ENCODE measurements at regions not wholly inside any gene's neighbourhood (a gene's known extent, or its start where the extent isn't known, plus 50 kb on each side); places are given as distances from the start of the nearest gene placed in this dataset.

DNA sequence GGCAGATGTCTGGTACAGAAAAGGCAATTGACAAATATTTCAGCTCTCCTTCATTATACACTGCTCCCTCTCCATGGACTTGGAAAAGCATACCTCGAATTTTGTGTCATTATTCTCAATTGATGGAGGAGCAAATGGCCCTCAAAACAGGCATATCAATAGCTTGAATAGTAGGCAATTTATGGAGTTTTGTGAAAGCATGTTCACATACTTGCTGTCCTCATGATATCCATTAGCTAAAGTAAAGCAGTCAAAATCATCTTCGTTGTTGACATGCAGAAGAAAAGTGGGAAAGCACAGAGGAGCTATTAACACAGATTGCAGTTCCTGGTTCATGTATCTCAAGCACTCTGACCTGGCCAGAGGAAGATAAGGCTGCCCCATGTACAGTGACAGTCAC, 472.8 kb downstream of the CCSER2 start:
- DNase-seq, result no peak

DNA sequence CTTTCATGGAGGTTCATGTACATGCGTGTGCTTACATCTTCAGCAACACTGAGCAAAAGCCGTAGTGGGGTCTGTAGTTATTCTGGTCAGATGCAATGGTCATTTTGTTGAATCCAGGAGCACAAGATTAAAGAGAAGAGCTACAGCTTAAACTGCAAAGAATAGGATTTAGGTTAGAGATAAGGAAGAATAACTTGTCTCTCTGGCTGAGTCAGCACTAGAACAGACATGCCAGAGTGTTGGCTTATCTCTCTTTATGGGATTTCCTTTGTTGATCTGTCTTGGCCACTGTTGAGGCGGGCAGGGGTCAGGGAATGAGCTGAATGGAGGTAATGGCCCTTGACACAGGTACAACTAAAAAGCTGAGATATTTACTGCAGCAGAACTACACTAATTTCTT, 473.5 kb downstream of the CCSER2 start:
- no peak for DNase-seq

DNA sequence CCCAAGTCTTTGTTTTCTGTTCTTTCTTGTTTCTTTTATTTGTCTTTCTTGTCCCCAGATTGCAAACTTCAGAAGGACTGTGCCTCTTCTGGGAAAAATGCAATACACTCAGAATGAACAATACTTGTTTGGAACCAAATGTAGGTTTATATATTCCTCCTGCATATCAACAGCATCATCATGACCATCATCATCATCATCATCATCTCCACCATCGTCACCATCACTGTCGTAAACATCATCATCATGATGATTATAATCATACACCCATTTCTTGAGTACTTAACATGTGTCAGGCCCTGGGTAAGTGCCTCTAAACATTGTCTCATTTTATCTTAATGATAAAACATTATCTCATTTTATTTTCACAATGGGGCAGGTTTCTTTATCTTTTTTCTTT, 476.8 kb downstream of the CCSER2 start:
- no peak for DNase-seq

DNA sequence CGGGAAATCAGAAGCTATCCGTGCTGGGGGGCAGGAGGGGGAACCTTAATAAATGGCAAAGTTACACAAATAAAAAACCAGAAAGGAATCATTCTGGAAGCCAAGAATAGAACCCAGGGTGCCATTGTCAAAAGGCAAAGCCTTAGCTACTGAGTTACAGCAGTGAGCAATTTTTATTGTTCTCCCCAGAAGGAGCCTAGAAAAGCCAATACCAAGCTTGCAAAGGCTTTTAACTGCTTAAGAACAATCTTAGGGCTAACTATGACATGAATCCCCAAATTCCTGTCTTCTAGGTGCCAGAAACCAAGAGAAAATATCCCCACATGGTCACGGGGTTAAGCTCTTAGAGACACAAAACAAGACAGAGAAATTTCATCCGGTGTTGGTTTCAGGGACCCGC, 482.7 kb downstream of the CCSER2 start:
- no peak for DNase-seq

DNA sequence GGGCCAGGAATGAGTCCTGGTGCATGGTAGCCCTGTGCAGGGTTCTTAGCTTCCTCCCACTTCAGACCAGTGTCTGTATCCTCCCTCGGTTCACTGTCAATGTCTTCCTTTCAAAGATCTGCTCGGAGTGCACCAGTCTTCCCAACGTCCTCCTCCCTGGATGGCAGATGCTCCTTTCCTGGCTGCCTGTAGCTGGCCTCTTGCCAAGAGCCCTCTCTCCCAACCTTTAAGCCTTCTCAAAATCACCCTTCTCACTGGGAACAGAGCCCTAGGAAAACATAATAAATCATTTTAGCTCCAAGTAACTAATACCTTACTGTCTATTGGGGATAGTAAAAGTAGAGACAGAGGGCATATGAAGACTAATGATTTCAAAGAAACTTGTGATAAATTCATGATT, 490.6 kb downstream of the CCSER2 start:
- DNase-seq, result no peak

DNA sequence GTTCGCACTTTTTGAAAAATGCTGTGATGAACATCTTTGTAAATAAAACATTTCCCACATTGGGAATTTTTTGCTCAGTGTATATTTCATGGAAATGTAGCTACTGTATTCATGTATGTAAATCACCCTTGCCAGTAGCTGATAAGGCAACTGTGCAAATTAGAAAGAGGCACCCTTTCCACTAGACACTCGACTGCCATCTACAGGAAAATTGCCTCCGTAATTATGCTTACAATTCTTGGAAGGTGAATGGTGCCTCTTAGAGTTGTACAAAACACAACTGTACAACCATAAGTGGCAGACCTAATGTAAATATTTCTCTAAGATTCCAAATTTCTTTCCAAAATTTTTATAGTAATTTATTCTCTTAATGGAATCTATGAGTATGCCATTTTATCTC, 491.7 kb downstream of the CCSER2 start:
- no peak for DNase-seq

DNA sequence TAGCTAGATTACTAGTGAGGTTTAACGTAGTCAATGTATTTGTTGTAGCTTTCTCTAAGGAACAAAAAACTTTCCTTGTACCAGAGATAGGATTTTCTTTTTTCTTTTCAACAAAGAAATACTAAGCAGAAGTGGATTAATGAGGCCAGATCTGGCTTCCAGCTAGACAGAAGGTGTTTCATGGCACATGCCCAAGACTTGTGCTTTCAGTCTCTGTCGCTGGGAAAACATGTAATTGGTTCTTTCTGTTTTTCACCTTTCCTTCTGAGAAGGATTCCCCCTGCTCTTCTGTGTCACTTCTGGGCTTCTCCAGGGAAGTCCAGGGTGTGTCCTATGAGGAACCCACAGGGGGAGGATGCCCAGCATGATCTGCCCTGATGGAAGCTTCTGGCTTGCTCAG, 492.2 kb downstream of the CCSER2 start:
- no peak for DNase-seq

DNA sequence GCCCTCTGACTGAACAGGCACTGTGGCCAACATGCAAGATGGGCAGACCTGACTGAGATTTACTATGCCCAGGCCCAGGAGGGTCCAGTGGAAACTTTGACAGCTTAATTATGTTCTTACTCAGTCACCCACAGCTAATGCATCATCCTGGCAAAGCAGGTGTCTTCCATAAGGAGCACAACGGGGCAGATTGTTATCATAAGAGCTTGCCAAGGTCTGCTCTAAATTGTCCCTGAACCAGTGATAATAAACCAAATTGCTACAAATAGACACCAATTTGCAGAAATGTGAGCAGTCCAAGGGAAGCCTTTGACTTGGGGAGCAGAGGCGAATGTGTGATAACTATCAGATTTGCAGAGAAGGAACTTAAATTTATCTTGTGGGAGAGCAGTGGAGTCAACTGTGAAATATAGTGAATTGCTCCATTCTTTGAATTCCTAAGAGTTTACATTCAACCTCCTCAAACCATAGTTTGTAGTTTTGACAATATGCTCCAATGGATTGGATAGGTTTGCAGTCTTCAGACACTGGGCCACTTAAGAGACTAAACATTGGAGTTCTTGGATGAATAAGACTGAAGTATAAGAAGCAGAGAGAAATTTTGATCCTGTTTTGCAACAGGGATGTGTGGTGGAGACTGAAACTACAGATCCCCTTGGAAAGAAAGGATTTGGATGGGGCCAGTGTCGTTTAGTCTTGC, 494.7 kb downstream of the CCSER2 start:
- no peak for DNase-seq

DNA sequence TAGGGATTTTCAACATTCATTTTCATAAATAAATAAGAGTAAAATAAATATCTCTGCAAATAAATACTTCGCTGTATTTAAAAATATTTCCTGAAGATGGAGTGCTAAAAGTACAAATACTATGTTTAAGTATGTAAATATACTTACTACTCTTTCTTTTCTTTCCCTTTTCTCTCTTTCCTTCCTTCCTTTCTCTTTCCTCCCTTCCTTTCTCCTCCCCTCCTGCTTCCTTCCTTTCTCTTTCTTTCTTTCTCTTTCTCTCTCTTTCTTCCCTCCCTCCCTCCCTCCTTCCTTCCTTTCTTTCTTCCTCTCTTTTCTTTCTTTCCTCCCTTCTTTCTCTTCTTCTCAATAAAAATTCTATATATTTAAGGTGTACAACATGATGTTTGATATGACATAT, 496.1 kb downstream of the CCSER2 start:
- no peak for DNase-seq

DNA sequence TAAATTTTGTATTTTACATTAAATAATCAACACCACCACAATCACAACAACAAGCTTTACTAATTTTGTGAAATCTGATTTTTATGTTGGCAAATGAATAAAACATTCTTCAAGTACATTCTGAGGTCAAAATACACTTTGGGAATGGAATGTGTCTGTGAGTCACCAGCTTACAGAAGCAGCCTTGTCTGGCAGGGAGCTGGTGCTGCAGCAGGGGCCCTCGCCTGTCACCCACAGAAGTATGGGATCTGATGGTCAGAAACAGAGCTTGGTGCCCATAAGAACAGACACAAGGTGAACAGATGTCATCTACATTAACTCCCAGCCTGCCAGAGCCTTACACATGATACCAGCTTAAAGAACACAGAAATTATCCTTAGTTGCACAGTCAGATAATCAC, 496.9 kb downstream of the CCSER2 start:
- no peak for DNase-seq

DNA sequence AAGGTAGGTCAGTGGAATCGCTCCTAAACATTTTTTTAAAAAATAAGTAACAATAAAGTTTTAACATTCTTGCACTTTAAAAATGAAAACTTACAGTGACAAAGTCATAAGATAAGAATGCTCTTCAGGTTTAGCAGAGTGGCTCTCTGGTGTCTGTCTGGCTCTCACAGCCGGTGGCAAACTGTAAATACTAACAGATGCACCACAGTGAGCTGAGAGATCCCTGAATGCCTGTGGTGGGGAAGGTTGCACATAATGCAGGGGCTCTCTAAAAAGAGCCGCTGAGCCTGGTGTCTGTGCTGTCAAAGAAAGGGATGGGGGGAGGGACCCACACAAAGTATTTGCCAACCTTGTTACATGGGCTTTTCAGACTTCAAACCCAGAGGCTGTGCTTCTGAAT, 498.3 kb downstream of the CCSER2 start:
- no peak for DNase-seq

DNA sequence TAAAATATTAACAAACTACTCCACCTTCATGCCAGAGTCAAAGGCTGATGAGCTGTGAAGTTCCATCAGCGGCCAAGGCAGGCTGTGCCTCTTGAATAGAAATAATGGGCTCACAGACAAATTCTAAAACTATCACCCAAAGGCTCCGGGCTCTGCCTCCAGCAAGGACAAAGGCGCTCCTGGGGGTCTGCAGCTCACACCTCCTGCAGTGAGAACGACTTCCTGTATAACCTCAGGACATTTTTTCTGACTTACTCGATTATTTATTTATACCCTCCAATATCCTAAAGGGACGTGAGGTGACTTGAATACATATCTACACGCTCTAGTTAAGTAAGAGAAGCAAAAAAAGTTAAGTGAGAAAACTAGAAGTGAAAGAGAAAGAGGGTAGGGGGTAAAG, 500.7 kb downstream of the CCSER2 start:
- DNase-seq, result no peak

DNA sequence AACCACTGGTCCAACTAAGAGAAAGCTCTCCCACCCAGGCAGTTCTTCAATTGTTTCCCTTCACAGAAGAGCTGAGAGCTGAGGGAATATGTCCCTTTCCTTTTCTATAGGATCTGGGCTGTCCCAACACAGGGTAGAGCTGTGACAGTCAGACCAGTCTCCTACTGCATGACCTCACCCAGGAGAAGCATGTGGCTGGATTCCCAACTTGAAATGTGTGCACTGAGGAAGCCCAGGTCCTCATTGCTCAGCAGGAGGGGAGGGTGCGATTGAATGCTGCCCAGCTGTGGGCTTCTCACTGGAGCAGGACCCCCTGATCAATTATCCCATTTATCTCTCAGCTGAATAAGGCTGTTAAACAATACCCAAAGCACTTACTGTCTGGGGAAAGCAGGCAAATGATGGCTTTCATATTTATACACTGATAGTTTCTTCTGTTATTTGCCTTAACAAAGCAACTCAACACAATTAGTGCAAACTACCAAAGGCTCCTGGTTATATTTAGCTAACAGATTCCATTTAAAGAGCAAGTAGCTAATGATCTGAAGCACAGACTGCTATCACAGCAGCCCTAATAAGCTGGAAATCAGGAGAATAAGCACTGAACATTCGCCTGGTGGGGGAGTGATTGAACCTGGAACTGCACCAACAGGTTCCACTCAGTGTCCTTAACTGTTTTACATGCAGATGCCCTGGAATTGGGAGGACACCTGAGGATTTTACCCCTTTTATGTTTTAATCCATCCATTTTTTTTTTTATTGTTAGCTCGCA, 508.8 kb downstream of the CCSER2 start:
- DNase-seq, result no peak

DNA sequence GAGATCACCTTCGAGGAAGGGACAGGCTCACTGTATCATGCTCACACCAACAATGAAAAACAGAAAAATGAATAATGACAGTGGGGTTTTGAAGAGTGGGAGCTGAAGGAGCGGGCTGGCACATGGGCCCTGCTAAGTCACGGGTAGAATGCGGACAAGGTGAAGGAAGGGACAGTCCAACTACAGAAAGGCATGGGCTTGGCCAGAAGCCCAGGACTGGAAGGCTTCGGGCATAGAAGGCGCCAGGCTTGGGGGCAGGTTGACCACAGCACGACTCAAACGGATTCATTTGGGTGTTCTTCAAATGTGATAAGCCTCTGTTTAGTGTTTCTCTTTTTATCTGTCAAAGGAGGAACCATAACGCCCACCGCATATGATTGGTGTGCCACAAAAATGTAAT, 509.5 kb downstream of the CCSER2 start:
- no peak for DNase-seq

DNA sequence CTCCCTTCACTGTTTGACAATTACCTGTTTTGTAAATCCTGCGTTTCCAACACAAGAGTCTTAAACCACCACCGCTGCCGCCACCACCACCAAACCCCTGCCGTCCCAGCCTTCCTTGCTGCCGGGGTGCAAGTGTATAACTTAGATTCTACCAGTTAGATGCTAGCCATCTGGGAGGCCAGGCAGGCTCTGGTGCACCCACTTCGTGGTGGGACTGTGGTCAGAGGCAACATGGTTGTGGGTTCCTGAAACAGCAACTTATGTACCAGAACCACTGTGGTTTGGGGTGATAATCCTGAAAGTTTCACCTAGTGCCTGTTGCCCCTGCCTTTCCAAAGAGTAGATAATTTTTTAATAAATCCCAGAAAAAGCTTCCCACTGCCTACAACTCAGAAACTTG, 510.5 kb downstream of the CCSER2 start:
- DNase-seq, result no peak

DNA sequence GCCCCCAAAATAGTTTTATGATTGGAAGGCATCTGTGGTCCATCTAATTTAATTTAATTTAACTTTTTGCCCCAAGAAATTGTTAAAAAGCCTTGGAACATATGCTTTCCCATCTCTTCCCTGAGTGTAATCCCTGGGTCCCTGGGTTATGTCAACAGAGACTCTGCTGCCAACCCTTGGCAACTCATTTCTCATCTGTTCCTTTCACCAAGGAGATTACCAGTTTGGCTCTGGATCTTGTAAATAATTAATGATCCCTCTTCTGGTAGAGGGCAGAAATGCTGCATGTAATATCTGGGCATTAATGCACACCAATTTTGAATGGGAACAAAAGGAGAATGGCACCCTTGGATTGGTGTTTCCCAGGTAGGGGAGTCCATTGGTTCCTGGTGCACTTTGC, 514.2 kb downstream of the CCSER2 start:
- DNase-seq, result no peak

DNA sequence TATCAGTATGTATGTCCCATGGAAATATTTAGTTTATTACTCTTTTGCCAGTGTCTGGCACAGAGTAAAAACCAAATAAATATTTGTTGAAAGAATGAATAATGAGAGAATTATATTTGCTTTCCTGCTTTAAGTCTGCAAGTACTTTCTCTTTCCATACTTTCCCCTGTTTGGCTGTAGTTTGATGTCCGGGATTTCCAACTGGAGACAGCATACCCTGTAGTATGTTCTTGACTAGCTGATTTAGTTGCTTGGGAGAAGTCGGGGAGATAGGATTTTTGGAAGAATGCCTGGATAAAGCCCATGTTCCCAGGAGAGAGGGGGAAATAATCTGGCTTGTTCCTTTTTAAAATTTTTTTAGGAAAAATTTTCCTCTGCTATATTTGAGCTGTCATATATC, 516.1 kb downstream of the CCSER2 start:
- no peak for DNase-seq

DNA sequence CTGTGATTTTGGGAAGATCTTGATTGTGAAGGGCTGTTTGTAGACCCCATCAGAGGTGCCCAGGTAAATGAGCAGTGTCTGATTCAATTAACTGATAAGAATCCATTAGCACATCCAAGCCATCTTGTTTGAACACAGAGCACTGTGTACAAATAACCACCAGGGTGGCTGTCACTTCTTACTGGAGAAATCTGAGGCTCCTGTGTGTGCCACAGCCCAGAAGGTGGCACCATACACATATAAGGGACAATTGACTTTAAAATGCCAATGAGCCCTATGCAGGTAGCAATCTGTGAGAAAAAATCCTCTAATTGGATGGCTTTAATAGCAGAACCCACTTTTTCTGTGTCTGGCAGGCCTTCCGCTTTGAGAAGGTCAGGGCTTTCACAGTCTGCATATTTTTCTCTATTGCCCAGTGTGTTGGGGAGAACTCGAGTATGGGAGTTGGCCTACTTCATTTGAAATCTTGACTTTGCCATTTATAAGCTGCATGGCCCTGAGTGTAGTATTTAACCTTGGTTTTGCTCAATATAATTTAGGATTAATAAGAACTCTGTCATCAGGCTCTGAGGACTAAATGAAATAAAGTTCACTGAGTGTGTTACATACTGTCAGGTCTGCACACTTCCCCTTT, 517.4 kb downstream of the CCSER2 start:
- DNase-seq, result no peak

DNA sequence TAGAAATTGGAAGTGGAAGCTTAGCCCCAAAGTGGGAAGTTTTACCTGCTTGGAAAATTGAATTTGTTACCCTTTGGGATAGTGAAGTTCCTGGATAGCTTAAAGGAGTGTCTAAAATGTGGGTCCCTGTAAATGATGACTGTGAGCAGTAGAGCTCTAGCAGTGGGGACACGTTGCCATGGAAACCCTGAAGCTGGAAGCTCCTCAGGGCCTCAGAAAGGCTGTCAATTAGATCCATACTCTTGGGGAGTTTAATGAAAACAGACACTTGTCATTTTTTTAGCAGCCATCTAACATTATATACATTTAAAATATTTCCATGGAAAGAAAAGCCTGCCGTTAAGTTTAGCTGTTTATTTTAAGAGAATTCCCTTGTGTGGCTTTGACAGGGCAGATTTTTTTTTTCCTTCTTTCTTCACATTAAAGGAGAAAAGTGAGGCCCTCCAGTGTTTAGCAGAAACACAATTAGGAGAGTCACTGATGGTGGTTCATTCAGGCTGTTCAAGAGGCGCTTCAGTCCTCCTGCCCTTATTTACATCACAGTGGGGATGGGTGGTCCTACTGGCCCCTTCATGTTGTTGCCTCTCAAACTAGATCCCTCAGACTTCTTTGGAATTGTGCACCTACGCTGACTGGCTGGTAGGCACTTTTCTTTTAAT, 518.4 kb downstream of the CCSER2 start:
- DNase-seq, result no peak

DNA sequence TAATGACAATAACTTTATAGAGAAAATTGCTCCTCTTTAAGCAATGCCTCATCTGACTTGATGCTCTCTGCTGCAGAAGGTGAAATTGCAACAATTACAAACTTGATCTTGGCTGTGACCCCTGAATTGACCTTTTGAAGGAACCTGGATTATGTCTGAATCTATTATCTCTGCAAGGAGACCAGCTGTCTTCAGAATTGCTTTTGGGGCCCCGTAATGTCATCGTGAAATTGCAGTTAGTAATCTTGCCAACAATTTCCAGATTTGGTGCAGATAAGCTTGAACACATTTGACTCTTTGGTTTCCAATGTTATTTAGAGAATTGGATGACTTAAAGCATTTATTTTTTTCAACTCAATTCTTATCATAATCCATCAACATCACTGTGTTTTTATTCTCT, 520.6 kb downstream of the CCSER2 start:
- DNase-seq, result no peak

DNA sequence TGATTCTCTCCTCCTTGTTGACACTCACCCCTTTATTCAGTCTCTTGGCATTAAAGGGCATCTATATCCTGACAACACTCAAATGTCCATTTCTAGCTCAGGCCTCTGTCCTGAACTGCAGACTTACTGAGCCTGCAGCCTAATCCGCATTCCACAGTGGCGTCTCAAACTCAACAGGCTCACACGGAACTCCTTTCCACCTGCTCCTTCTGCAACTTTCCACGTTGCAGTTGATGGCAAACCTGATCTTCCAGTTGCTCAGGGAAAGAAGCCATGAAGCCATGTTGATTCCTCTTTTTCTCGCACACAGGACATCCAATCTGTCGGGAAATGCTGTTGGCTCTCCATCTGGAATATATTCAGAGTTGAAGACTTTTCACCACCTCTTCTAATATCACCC, 522.4 kb downstream of the CCSER2 start:
- no peak for DNase-seq

DNA sequence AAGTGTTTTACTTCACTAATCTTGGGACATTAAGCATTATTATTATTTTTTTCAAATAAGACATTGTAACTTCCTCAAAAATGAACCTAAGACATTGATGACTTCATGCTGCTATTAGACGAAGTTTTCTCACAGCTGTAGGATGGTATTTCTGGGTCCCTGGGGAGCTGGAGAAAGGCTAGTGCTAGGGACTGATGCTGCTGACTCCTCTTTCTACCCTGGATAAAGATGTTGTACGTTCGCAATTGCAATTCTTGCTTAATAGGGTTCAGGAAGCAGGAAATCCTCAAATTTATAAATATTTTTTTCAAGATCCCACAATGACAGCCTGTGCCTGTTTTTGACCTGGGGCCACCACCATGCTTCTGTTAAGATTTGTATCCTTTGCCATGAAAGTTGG, 526.0 kb downstream of the CCSER2 start:
- DNase-seq, result no peak

DNA sequence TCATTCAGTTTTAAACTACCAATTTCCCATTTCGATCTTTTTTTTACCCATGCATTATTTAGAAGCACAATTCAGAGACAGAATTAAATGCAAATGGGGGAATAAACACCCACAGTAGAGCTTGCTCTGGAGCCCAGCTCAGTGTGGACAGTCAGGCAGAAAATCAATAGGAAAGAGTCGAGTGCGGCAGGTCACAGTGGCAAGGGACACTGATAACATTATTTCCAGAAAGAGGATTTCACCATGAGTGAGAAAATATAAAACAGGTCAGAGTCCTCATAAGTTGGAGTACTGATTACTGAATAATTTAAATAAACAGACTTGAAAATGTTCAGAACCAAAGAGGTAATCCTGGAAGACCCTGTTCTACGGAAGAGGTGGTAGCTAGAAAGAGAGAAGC, 532.5 kb downstream of the CCSER2 start:
- DNase-seq, result no peak

DNA sequence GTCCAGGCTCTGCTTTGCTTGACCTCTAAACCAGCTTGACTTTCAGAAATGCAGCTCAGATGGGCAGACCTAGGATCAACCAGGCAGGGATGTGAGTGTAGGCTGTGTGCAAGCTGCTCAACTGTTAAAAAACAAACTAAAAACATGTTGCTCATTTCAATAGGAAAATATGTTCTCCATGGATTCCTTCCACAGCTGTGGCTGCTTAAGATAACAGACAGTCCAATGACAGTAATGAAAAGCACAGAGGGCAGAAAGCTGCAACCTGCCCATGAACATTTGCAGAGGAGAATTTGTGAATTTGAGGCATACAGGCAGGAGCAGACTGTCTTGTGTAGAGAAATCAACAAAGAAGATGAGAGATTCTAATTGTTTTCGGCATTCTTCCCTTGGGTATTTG, 534.2 kb downstream of the CCSER2 start:
- DNase-seq, result no peak
